ENCODE measurements at regions not wholly inside any gene's neighbourhood (a gene's known extent, or its start where the extent isn't known, plus 50 kb on each side); places are given as distances from the start of the nearest gene placed in this dataset.

- no peak overlapping the region for H3K4me3 ChIP-seq (ENCODE audit: insufficient read length, low read depth)
- H3K4me1 ChIP-seq (ENCODE audit: insufficient read depth, insufficient read length) = no peaks in the 10 kb centered on the region
- TF ChIP-seq SUZ12 (IDR thresholded peaks at IDR 0.05; ENCODE audit: extremely low read depth, insufficient read depth, insufficient read length) = no peak
- TF ChIP-seq YY1 (IDR thresholded peaks at IDR 0.05; ENCODE audit: insufficient read depth, insufficient read length) = no peak
- TF ChIP-seq ZNF274 (IDR thresholded peaks at IDR 0.05; ENCODE audit: low read depth, low read length) = no peak
- H3K27me3 ChIP-seq (ENCODE audit: insufficient read depth, insufficient read length) = no peaks in the 10 kb centered on the region
- no peak overlapping the region for H3K9ac ChIP-seq (ENCODE audit: insufficient read length, low read depth)
- H3K9me3 ChIP-seq (ENCODE audit: insufficient read depth, low read length) = no peaks in the 10 kb centered on the region
- DNase-seq (ENCODE audit: low read depth, low spot score) = no peak
- H3K36me3 ChIP-seq (ENCODE audit: insufficient read depth, insufficient read length, low read length) = no peaks in the 10 kb centered on the region
Observed at GRCh38 chr12:74481078-74481477, 56.6 kb upstream of the ATXN7L3B start.

GRCh38 chr12:74482115-74482514 is 55.5 kb upstream of the ATXN7L3B start:
- no peak for TF ChIP-seq YY1 (IDR thresholded peaks at IDR 0.05; ENCODE audit: insufficient read depth, insufficient read length)
- TF ChIP-seq SUZ12 (IDR thresholded peaks at IDR 0.05; ENCODE audit: extremely low read depth, insufficient read depth, insufficient read length) = no peak
- TF ChIP-seq ZNF274 (IDR thresholded peaks at IDR 0.05; ENCODE audit: low read depth, low read length) = no peak

GRCh38 chr12:74483057-74483456 is 54.6 kb upstream of the ATXN7L3B start:
- no peak overlapping the region for H3K4me3 ChIP-seq (ENCODE audit: insufficient read length, low read depth)
- no peak overlapping the region for H3K9ac ChIP-seq (ENCODE audit: insufficient read length, low read depth)
- no peaks in the 10 kb centered on the region for H3K9me3 ChIP-seq (ENCODE audit: insufficient read depth, low read length)
- H3K4me1 ChIP-seq (ENCODE audit: insufficient read depth, insufficient read length) = no peaks in the 10 kb centered on the region
- no peak for TF ChIP-seq ZNF274 (IDR thresholded peaks at IDR 0.05; ENCODE audit: low read depth, low read length)
- TF ChIP-seq YY1 (IDR thresholded peaks at IDR 0.05; ENCODE audit: insufficient read depth, insufficient read length) = no peak
- no peak for TF ChIP-seq SUZ12 (IDR thresholded peaks at IDR 0.05; ENCODE audit: extremely low read depth, insufficient read depth, insufficient read length)
- H3K36me3 ChIP-seq (ENCODE audit: insufficient read depth, insufficient read length, low read length) = no peaks in the 10 kb centered on the region
- no peak for DNase-seq (ENCODE audit: low read depth, low spot score)
- no peaks in the 10 kb centered on the region for H3K27me3 ChIP-seq (ENCODE audit: insufficient read depth, insufficient read length)

More at GRCh38 chr12:74482115-74482514, 55.5 kb upstream of the ATXN7L3B start:
- DNase-seq (ENCODE audit: low read depth, low spot score) = no peak
- no peaks in the 10 kb centered on the region for H3K4me1 ChIP-seq (ENCODE audit: insufficient read depth, insufficient read length)
- no peak overlapping the region for H3K4me3 ChIP-seq (ENCODE audit: insufficient read length, low read depth)
- H3K9me3 ChIP-seq (ENCODE audit: insufficient read depth, low read length) = no peaks in the 10 kb centered on the region
- no peaks in the 10 kb centered on the region for H3K36me3 ChIP-seq (ENCODE audit: insufficient read depth, insufficient read length, low read length)
- no peaks in the 10 kb centered on the region for H3K27me3 ChIP-seq (ENCODE audit: insufficient read depth, insufficient read length)
- no peak overlapping the region for H3K9ac ChIP-seq (ENCODE audit: insufficient read length, low read depth)
